A673 (cell line): ENCODE measurements at regions not wholly inside any gene's neighbourhood (a gene's known extent, or its start where the extent isn't known, plus 50 kb on each side); places are given as distances from the start of the nearest gene placed in this dataset.

Experiments
- BruUV-seq: library from RNA; stranded (reverse); fragments of 400-500 nt; replicated peaks from 2 replicates; lab custom pipeline; 2021; lab: Mats Ljungman, UMichigan
- CTCF ChIA-PET: fragments of 300-600 bp; sonication (Branson Sonifier 250); formaldehyde crosslinking; loops from one replicate; lab custom pipeline; 2022; ENCODE audit warnings: antibody characterized with exemption; lab: Charles Lee
- POLR2A ChIA-PET: fragments of 300-600 bp; sonication (Branson Sonifier 250); formaldehyde crosslinking; loops from one replicate; lab custom pipeline; 2022; ENCODE audit warnings: antibody characterized with exemption; ENCODE audit not compliant: low non-redundant PET; lab: Charles Lee
- DNase-seq: peaks from one replicate; pipeline ENCODE4 v3.0.0-alpha.2; 2015; ENCODE audit warnings: low spot score
- H3K27ac ChIP-seq: fragments of 200-600 bp; sonication (generic); 2 replicates; pipeline ENCODE4 v1.5.1; 2016; ENCODE audit warnings: mixed run types, low read depth, mild to moderate bottlenecking, mixed read lengths, antibody characterized with exemption, low read length; ENCODE audit not compliant: poor library complexity, severe bottlenecking
- H3K27me3 ChIP-seq: fragments of 200-600 bp; sonication (generic); replicated peaks from 2 replicates; pipeline ENCODE4 v1.6.1; 2017; ENCODE audit warnings: mixed run types, low read depth, mild to moderate bottlenecking, mixed read lengths, antibody characterized with exemption, low read length; ENCODE audit not compliant: insufficient read depth, poor library complexity
- H3K36me3 ChIP-seq: fragments of 200-600 bp; sonication (generic); 2 replicates; pipeline ENCODE4 v1.6.1; 2016; ENCODE audit warnings: mixed run types, mild to moderate bottlenecking, mixed read lengths, antibody characterized with exemption, low read length; ENCODE audit not compliant: insufficient read depth, poor library complexity, severe bottlenecking
- H3K4me1 ChIP-seq: fragments of 200-600 bp; sonication (generic); 2 replicates; pipeline ENCODE4 v1.6.1; 2017; ENCODE audit warnings: mixed run types, mild to moderate bottlenecking, mixed read lengths, antibody characterized with exemption, low read length; ENCODE audit not compliant: insufficient read depth, poor library complexity, severe bottlenecking
- H3K4me3 ChIP-seq: fragments of 200-600 bp; sonication (generic); 2 replicates; pipeline ENCODE4 v1.5.1; 2016; ENCODE audit warnings: low read depth, mixed run types, mild to moderate bottlenecking, mixed read lengths, low read length; ENCODE audit not compliant: poor library complexity, severe bottlenecking
- H3K9me3 ChIP-seq: fragments of 200-600 bp; sonication (generic); 2 replicates; pipeline ENCODE4 v1.6.1; 2016; ENCODE audit warnings: mixed run types, low read depth, mild to moderate bottlenecking, mixed read lengths, antibody characterized with exemption, low read length; ENCODE audit not compliant: poor library complexity, severe bottlenecking
- CTCF ChIP-seq: fragments of 300-800, 200-600 bp; sonication (generic); conservative IDR thresholded peaks from 2 replicates; pipeline ENCODE4 v1.5.1; 2017; ENCODE audit warnings: low read depth, mild to moderate bottlenecking, antibody characterized with exemption, low read length, moderate library complexity, mixed read lengths
- EZH2 ChIP-seq: fragments of 200-600 bp; sonication (generic); IDR thresholded peaks from 2 replicates; pipeline ENCODE4 v1.6.1; 2017; ENCODE audit warnings: borderline replicate concordance, low read depth, mild to moderate bottlenecking, mixed read lengths, antibody characterized with exemption, low read length; ENCODE audit not compliant: poor library complexity, severe bottlenecking
- intact Hi-C: fragments of 100-400 bp; cut with micrococcal nuclease; formaldehyde crosslinking; loops from one replicate; pipeline ENCODE4 v1.10.0; 2022; ENCODE audit not compliant: unreplicated experiment

GRCh38 chr9:38131729-38132128, 62.7 kb upstream of the SHB start:
- BruUV-seq: no TSS peak
- H3K4me1 ChIP-seq: no peaks in the 10 kb centered on the region
- ChIA-PET CTCF (no interaction called here), POLR2A (no interaction called here)
- no peaks in the 10 kb centered on the region for H3K36me3 ChIP-seq
- DNase-seq: no peak
- intact Hi-C loops: no loop called here
- H3K4me3 ChIP-seq: no peak overlapping the region
- H3K27me3 ChIP-seq: no peaks in the 10 kb centered on the region
- no peak overlapping the region for H3K27ac ChIP-seq
- H3K9me3 ChIP-seq: no peaks in the 10 kb centered on the region
- TF ChIP-seq CTCF (no peak), EZH2 (no peak)

GRCh38 chr9:38130724-38131123, 61.7 kb upstream of the SHB start:
- ChIA-PET POLR2A (no interaction called here), CTCF (no interaction called here)
- Histone ChIP-seq H3K36me3 (no peaks in the 10 kb centered on the region), H3K4me1 (no peaks in the 10 kb centered on the region), H3K9me3 (no peaks in the 10 kb centered on the region), H3K4me3 (no peak overlapping the region), H3K27ac (no peak overlapping the region), H3K27me3 (no peaks in the 10 kb centered on the region)
- intact Hi-C loops: no loop called here
- DNase-seq: no peak
- no TSS peak for BruUV-seq
- no peak for TF ChIP-seq CTCF
- TF ChIP-seq EZH2: no peak

GRCh38 chr9:38129366-38129765, 60.3 kb upstream of the SHB start:
- CTCF ChIA-PET: no interaction called here
- no peak for TF ChIP-seq CTCF
- TF ChIP-seq EZH2: no peak
- peaks cover 4% of the 10 kb centered on the region for H3K27me3 ChIP-seq
- H3K27ac ChIP-seq: no peak overlapping the region
- POLR2A ChIA-PET: no interaction called here
- no TSS peak for BruUV-seq
- no peak for DNase-seq
- intact Hi-C loops: no loop called here
- H3K4me1 ChIP-seq: no peaks in the 10 kb centered on the region
- no peaks in the 10 kb centered on the region for H3K36me3 ChIP-seq
- H3K9me3 ChIP-seq: no peaks in the 10 kb centered on the region
- no peak overlapping the region for H3K4me3 ChIP-seq
